WTC11 (cell line): ENCODE measurements at regions not wholly inside any gene's neighbourhood (a gene's known extent, or its start where the extent isn't known, plus 50 kb on each side); places are given as distances from the start of the nearest gene placed in this dataset.

Source experiments
- ATAC-seq: fragments of 200-7000 bp; cut with Tn5 transposase; 2 replicates; pipeline ENCODE4 v1.10.0; 2021; ENCODE audit warnings: mild to moderate bottlenecking, moderate library complexity
- CTCF ChIA-PET: fragments of 300-600 bp; sonication (Branson Sonifier 250); formaldehyde crosslinking; loops from one replicate; lab custom pipeline; 2021; ENCODE audit warnings: antibody characterized with exemption; lab: Charles Lee
- POLR2A ChIA-PET: fragments of 350-600 bp; sonication (Branson Sonifier 250); formaldehyde crosslinking; loops from one replicate; lab custom pipeline; 2021; ENCODE audit warnings: antibody characterized with exemption; lab: Charles Lee
- DNase-seq: peaks from one replicate; pipeline ENCODE4 v3.0.0; 2021; ENCODE audit warnings: low spot score
- H3K27ac Mint-ChIP-seq: 2 replicates; pipeline ENCODE4 v1.8.0; 2021; ENCODE audit warnings: mixed read lengths
- H3K27me3 Mint-ChIP-seq: 2 replicates; pipeline ENCODE4 v1.8.0; 2021; ENCODE audit warnings: low read depth, mild to moderate bottlenecking, moderate library complexity, mixed read lengths
- H3K36me3 Mint-ChIP-seq: 2 replicates; pipeline ENCODE4 v1.8.0; 2021; ENCODE audit warnings: mixed read lengths
- H3K4me1 Mint-ChIP-seq: 2 replicates; pipeline ENCODE4 v1.8.0; 2022; ENCODE audit warnings: mixed read lengths
- H3K4me3 Mint-ChIP-seq: 2 replicates; pipeline ENCODE4 v1.8.0; 2021; ENCODE audit warnings: mild to moderate bottlenecking, moderate library complexity, mixed read lengths
- H3K9me3 Mint-ChIP-seq: 2 replicates; pipeline ENCODE4 v1.8.0; 2021; ENCODE audit warnings: mixed read lengths
- GTF2I ChIP-seq: fragments of 250-450 bp; sonication (Bioruptor Pico); conservative IDR thresholded peaks from 2 replicates; pipeline ENCODE4 v1.4.0; 2021; ENCODE audit warnings: mild to moderate bottlenecking
- MLX ChIP-seq: sonication (generic); formaldehyde crosslinking; IDR thresholded peaks from 2 replicates; pipeline ENCODE4 v1.8.1; 2023; ENCODE audit warnings: mild to moderate bottlenecking, missing genetic modification reagents, moderate library complexity
- MXD4 ChIP-seq: fragments of 250-450 bp; sonication (Bioruptor Pico); IDR thresholded peaks from 2 replicates; pipeline ENCODE4 v1.8.0; 2021; ENCODE audit warnings: mild to moderate bottlenecking, moderate library complexity, borderline replicate concordance
- NFE2L1 ChIP-seq: sonication (generic); formaldehyde crosslinking; IDR thresholded peaks from 2 replicates; pipeline ENCODE4 v1.8.1; 2023; ENCODE audit warnings: missing genetic modification reagents
- NR1H2 ChIP-seq: sonication (generic); formaldehyde crosslinking; IDR thresholded peaks from 2 replicates; pipeline ENCODE4 v1.9.0; 2021; ENCODE audit warnings: mild to moderate bottlenecking, moderate library complexity, missing genetic modification reagents
- PRRX2 ChIP-seq: fragments of 250-450 bp; sonication (Bioruptor Pico); IDR thresholded peaks from 2 replicates; pipeline ENCODE4 v1.8.0; 2021; ENCODE audit warnings: mild to moderate bottlenecking
- RORB ChIP-seq: fragments of 250-450 bp; sonication (Bioruptor Pico); IDR thresholded peaks from 2 replicates; pipeline ENCODE4 v1.9.0; 2021; ENCODE audit warnings: mild to moderate bottlenecking
- TCF7 ChIP-seq: sonication (generic); formaldehyde crosslinking; IDR thresholded peaks from 2 replicates; pipeline ENCODE4 v1.8.0; 2022; ENCODE audit warnings: mild to moderate bottlenecking, low read depth, missing genetic modification reagents, moderate library complexity
- TEAD1 ChIP-seq: sonication (generic); formaldehyde crosslinking; IDR thresholded peaks from 2 replicates; pipeline ENCODE4 v1.8.0; 2022; ENCODE audit warnings: mild to moderate bottlenecking, missing genetic modification reagents
- ZNF219 ChIP-seq: sonication (generic); formaldehyde crosslinking; IDR thresholded peaks from 2 replicates; pipeline ENCODE4 v1.8.0; 2023; ENCODE audit warnings: missing genetic modification reagents, mild to moderate bottlenecking, borderline replicate concordance
- ZNF317 ChIP-seq: sonication (generic); formaldehyde crosslinking; IDR thresholded peaks from 2 replicates; pipeline ENCODE4 v1.8.1; 2023; ENCODE audit warnings: low read depth, mild to moderate bottlenecking, moderate library complexity, missing genetic modification reagents, borderline replicate concordance
- TF ChIP-seq, protein P1 (sequence below): sonication (generic); formaldehyde crosslinking; IDR thresholded peaks from 2 replicates; pipeline ENCODE4 v1.8.1; 2023; ENCODE audit warnings: mild to moderate bottlenecking, moderate library complexity, missing genetic modification reagents
- TF ChIP-seq, protein P2 (sequence below): sonication (generic); formaldehyde crosslinking; IDR thresholded peaks from 2 replicates; pipeline ENCODE4 v1.8.0; 2022; ENCODE audit warnings: mild to moderate bottlenecking, missing genetic modification reagents
- TF ChIP-seq, protein P3 (sequence below): fragments of 250-450 bp; sonication (Bioruptor Pico); IDR thresholded peaks from 2 replicates; pipeline ENCODE4 v1.9.0; 2021; ENCODE audit warnings: mild to moderate bottlenecking
- TF ChIP-seq, protein P4 (sequence below): sonication (generic); formaldehyde crosslinking; IDR thresholded peaks from 2 replicates; pipeline ENCODE4 v1.8.1; 2022; ENCODE audit warnings: mild to moderate bottlenecking, missing genetic modification reagents, moderate library complexity, borderline replicate concordance
- TF ChIP-seq, protein P5 (sequence below): sonication (generic); formaldehyde crosslinking; IDR thresholded peaks from 2 replicates; pipeline ENCODE4 v1.8.1; 2022; ENCODE audit warnings: missing genetic modification reagents, borderline replicate concordance
- TF ChIP-seq, protein P6 (sequence below): sonication (generic); formaldehyde crosslinking; IDR thresholded peaks from 2 replicates; pipeline ENCODE4 v1.8.1; 2022; ENCODE audit warnings: mild to moderate bottlenecking, moderate library complexity, missing genetic modification reagents
- TF ChIP-seq, protein P7 (sequence below): fragments of 250-450 bp; sonication (Bioruptor Pico); IDR thresholded peaks from 2 replicates; pipeline ENCODE4 v1.9.0; 2021; ENCODE audit warnings: mild to moderate bottlenecking

DNA sequence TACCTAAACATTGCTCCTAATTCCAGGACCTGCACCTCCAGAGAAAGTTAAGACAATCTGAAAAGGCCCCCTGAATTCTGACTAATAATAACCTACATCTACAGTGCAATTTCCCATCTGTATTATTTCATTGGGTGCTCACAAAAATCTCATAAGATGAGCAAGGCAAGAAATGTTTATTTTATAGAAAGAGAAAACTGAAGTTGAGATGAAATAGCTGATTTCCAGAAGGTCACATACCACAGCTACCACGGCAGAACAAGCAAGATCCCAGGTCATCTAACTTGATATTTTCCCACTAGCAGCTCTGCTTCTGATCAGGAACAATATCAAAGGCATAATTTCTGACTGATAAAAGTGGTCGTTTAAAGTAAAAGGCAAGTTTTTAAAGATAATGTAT lies 105.8 kb upstream of the COL5A2 start:
- TF ChIP-seq GTF2I (CRISPR knock-in tag) (no peak), NR1H2 (CRISPR knock-in tag) (no peak), TCF7 (CRISPR knock-in tag) (no peak), TEAD1 (no peak), ZNF317 (CRISPR knock-in tag) (no peak), RORB (no peak), MLX (no peak), ZNF219 (CRISPR knock-in tag) (no peak), NFE2L1 (CRISPR knock-in tag) (no peak), MXD4 (CRISPR knock-in tag) (no peak), PRRX2 (CRISPR knock-in tag) (no peak)
- TF ChIP-seq, protein P1, sequence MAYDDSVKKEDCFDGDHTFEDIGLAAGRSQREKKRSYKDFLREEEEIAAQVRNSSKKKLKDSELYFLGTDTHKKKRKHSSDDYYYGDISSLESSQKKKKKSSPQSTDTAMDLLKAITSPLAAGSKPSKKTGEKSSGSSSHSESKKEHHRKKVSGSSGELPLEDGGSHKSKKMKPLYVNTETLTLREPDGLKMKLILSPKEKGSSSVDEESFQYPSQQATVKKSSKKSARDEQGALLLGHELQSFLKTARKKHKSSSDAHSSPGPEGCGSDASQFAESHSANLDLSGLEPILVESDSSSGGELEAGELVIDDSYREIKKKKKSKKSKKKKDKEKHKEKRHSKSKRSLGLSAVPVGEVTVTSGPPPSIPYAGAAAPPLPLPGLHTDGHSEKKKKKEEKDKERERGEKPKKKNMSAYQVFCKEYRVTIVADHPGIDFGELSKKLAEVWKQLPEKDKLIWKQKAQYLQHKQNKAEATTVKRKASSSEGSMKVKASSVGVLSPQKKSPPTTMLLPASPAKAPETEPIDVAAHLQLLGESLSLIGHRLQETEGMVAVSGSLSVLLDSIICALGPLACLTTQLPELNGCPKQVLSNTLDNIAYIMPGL (CRISPR knock-in tag), result no peak
- TF ChIP-seq, protein P2, sequence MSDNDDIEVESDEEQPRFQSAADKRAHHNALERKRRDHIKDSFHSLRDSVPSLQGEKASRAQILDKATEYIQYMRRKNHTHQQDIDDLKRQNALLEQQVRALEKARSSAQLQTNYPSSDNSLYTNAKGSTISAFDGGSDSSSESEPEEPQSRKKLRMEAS (CRISPR knock-in tag), result no peak
- TF ChIP-seq, protein P3, sequence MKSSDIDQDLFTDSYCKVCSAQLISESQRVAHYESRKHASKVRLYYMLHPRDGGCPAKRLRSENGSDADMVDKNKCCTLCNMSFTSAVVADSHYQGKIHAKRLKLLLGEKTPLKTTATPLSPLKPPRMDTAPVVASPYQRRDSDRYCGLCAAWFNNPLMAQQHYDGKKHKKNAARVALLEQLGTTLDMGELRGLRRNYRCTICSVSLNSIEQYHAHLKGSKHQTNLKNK, result no peak
- TF ChIP-seq, protein P4, sequence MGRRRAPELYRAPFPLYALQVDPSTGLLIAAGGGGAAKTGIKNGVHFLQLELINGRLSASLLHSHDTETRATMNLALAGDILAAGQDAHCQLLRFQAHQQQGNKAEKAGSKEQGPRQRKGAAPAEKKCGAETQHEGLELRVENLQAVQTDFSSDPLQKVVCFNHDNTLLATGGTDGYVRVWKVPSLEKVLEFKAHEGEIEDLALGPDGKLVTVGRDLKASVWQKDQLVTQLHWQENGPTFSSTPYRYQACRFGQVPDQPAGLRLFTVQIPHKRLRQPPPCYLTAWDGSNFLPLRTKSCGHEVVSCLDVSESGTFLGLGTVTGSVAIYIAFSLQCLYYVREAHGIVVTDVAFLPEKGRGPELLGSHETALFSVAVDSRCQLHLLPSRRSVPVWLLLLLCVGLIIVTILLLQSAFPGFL (CRISPR knock-in tag), result no peak
- TF ChIP-seq, protein P5, sequence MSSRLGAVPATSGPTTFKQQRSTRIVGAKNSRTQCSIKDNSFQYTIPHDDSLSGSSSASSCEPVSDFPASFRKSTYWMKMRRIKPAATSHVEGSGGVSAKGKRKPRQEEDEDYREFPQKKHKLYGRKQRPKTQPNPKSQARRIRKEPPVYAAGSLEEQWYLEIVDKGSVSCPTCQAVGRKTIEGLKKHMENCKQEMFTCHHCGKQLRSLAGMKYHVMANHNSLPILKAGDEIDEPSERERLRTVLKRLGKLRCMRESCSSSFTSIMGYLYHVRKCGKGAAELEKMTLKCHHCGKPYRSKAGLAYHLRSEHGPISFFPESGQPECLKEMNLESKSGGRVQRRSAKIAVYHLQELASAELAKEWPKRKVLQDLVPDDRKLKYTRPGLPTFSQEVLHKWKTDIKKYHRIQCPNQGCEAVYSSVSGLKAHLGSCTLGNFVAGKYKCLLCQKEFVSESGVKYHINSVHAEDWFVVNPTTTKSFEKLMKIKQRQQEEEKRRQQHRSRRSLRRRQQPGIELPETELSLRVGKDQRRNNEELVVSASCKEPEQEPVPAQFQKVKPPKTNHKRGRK, result no peak
- TF ChIP-seq, protein P6, sequence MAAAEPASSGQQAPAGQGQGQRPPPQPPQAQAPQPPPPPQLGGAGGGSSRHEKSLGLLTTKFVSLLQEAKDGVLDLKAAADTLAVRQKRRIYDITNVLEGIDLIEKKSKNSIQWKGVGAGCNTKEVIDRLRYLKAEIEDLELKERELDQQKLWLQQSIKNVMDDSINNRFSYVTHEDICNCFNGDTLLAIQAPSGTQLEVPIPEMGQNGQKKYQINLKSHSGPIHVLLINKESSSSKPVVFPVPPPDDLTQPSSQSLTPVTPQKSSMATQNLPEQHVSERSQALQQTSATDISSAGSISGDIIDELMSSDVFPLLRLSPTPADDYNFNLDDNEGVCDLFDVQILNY (CRISPR knock-in tag), result no peak
- TF ChIP-seq, protein P7, sequence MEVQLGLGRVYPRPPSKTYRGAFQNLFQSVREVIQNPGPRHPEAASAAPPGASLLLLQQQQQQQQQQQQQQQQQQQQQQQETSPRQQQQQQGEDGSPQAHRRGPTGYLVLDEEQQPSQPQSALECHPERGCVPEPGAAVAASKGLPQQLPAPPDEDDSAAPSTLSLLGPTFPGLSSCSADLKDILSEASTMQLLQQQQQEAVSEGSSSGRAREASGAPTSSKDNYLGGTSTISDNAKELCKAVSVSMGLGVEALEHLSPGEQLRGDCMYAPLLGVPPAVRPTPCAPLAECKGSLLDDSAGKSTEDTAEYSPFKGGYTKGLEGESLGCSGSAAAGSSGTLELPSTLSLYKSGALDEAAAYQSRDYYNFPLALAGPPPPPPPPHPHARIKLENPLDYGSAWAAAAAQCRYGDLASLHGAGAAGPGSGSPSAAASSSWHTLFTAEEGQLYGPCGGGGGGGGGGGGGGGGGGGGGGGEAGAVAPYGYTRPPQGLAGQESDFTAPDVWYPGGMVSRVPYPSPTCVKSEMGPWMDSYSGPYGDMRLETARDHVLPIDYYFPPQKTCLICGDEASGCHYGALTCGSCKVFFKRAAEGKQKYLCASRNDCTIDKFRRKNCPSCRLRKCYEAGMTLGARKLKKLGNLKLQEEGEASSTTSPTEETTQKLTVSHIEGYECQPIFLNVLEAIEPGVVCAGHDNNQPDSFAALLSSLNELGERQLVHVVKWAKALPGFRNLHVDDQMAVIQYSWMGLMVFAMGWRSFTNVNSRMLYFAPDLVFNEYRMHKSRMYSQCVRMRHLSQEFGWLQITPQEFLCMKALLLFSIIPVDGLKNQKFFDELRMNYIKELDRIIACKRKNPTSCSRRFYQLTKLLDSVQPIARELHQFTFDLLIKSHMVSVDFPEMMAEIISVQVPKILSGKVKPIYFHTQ (CRISPR knock-in tag), result no peak
- Mint-ChIP-seq H3K36me3 (no peaks in the 10 kb centered on the region), H3K4me3 (no peak overlapping the region), H3K27ac (no peak overlapping the region), H3K27me3 (no peaks in the 10 kb centered on the region), H3K4me1 (peaks cover 14% of the 10 kb centered on the region), H3K9me3 (peaks cover 7% of the 10 kb centered on the region)
- ATAC-seq, result no peak
- CTCF ChIA-PET, result interaction anchor here (0.6 to 1.1 kb wide), 2 partner anchors 12 to 143 kb away, joined by 3 to 5 read pairs; no protein-coding TSS in a partner anchor
- DNase-seq, result no peak
- POLR2A ChIA-PET, result interaction anchor here (0.7 kb wide), 1 partner anchor 123 kb away, joined by 3 read pairs; no protein-coding TSS in a partner anchor
